ENCODE measurements at regions not wholly inside any gene's neighbourhood (a gene's known extent, or its start where the extent isn't known, plus 50 kb on each side); places are given as distances from the start of the nearest gene placed in this dataset.

- TF ChIP-seq CTCF (IDR thresholded peaks at IDR 0.05), result no peak
- TF ChIP-seq POLR2A (IDR thresholded peaks at IDR 0.05), result no peak
Measured at GRCh38 chr2:12226653-12227052, 480.2 kb downstream of the LPIN1 start.
